ENCODE measurements at regions not wholly inside any gene's neighbourhood (a gene's known extent, or its start where the extent isn't known, plus 50 kb on each side); places are given as distances from the start of the nearest gene placed in this dataset.

DNA sequence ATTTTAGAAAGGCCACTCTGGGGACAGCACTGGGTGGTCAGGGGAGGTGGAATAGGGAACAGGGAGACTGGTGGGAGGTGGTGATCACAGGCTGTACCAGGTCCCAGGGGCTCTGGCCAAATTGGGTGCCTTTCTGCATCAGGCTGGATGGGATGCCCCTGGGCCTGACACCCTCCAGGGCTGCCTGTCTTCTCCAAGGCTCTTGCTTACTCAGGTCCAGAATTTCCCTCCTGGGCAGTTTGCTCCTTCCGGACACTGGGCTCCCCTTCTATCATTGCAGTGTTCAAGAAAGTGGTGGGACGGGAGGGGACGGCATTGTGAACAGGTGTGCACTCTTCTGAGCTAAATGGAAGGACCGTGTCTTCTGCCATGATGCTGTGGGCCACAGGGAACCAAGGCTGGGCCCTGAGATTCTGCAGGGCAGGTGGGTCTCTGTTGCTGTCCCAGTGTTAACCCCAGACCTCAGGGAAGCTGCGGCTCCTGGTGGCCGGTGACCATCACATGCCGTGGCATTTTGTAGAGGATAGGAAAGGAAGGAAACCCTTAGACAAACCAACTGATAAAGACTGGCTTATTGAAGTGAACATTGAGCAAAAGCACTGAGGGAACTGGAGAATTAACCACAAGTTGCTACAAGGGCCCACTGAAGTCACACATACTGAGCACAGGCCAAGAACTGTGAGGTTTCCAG, 93.7 kb upstream of the HS6ST1 start:
- DNase-seq (no peak), ATAC-seq (ENCODE audit: low read depth in 2 of 2) (no peak)
- Mint-ChIP-seq H3K4me3 (no peak overlapping the region), H3K27me3 (no peaks in the 10 kb centered on the region), H3K9me3 (no peaks in the 10 kb centered on the region), H3K36me3 (no peaks in the 10 kb centered on the region), H3K4me1 (no peaks in the 10 kb centered on the region), H3K27ac (no peak overlapping the region)
- Histone ChIP-seq H3K36me3 (ENCODE audit: control insufficient read depth, insufficient read depth, low read length) (no peaks in the 10 kb centered on the region), H3K9me3 (ENCODE audit: control insufficient read depth in 2 of 2, low read length in 2 of 2) (no peaks in the 10 kb centered on the region), H3K4me3 (ENCODE audit: low read depth, low read length) (no peak overlapping the region), H3K4me1 (ENCODE audit: control insufficient read depth, insufficient read depth, low read length, poor library complexity, severe bottlenecking) (no peaks in the 10 kb centered on the region), H3K27ac (ENCODE audit: insufficient read depth, low read length, poor library complexity, severe bottlenecking) (no peak overlapping the region), H3K27me3 (ENCODE audit: control insufficient read depth, insufficient read depth, low read length) (no peaks in the 10 kb centered on the region)

DNA sequence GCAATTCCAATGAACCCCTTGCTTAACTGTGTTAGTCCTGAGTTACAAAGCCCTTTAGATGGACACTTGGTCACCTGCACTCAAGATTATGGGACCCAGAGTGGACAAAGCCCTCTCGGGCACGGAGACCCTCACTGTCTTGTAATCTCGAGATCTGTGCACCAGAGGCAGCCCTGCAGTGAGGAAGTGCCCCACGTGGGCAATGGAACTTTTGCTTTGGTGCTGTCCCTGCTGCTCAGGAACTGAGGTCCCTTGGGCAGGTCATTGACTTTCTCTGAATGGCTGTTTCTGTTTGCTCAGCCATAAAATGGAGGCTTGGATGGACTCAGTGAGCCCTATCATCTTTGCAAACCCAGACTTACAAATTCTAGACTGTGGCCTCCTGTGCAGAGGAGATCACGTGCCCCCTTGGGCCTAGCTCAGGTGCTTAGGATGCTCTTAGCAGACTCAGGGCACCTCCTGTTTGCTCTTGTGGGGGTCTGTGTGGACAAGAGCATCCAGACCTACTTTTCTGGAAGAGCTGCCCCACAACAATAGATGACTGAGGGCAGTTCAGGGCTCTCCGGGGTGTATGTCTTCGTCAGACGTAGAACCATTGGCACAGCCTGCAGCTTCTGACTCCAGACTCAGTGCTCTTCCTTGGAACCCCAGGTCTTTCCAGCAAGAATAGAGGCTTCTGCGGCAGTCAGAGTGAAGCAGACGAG, 94.5 kb upstream of the HS6ST1 start:
- Mint-ChIP-seq H3K4me1 (no peaks in the 10 kb centered on the region), H3K27me3 (no peaks in the 10 kb centered on the region), H3K4me3 (no peak overlapping the region), H3K27ac (no peak overlapping the region), H3K9me3 (no peaks in the 10 kb centered on the region), H3K36me3 (no peaks in the 10 kb centered on the region)
- Histone ChIP-seq H3K27me3 (ENCODE audit: control insufficient read depth, insufficient read depth, low read length) (no peaks in the 10 kb centered on the region), H3K27ac (ENCODE audit: insufficient read depth, low read length, poor library complexity, severe bottlenecking) (no peak overlapping the region), H3K4me1 (ENCODE audit: control insufficient read depth, insufficient read depth, low read length, poor library complexity, severe bottlenecking) (no peaks in the 10 kb centered on the region), H3K36me3 (ENCODE audit: control insufficient read depth, insufficient read depth, low read length) (no peaks in the 10 kb centered on the region), H3K9me3 (ENCODE audit: control insufficient read depth in 2 of 2, low read length in 2 of 2) (no peaks in the 10 kb centered on the region), H3K4me3 (ENCODE audit: low read depth, low read length) (no peak overlapping the region)
- DNase-seq (no peak), ATAC-seq (ENCODE audit: low read depth in 2 of 2) (no peak)

DNA sequence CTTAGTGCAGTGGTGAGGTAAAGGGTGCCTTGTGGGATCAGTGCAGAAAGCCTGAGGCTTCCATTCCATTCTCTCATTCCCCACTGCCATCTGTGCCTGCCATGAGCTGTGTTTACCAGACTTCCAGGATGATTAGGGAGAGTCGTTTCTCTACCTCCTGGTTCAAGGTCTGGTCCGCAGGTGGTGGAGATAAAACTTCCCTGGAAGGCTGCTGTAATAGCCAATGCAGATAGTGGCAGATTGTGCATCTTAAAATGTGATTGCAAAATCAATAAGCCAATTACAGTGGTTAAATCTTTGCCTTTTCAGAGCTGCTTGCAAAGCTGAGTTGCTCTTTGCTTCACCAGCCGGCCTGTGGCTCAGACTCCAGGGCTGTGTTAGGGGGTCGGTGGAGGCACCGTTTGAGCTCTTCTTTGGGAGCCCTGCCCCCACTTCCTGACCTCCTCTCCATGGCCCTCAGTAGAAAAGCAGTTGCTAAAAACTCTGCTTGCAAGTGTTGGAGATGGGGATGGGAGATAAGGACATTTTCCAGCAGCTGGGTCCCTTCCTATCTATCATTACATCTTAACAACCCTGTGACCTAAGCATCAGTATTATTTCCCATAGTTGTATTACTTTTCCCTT, 95.2 kb upstream of the HS6ST1 start:
- H3K36me3 Mint-ChIP-seq, result no peaks in the 10 kb centered on the region
- no peaks in the 10 kb centered on the region for H3K27me3 Mint-ChIP-seq
- Histone ChIP-seq H3K36me3 (ENCODE audit: control insufficient read depth, insufficient read depth, low read length) (no peaks in the 10 kb centered on the region), H3K9me3 (ENCODE audit: control insufficient read depth in 2 of 2, low read length in 2 of 2) (no peaks in the 10 kb centered on the region), H3K4me1 (ENCODE audit: control insufficient read depth, insufficient read depth, low read length, poor library complexity, severe bottlenecking) (no peaks in the 10 kb centered on the region), H3K27ac (ENCODE audit: insufficient read depth, low read length, poor library complexity, severe bottlenecking) (no peak overlapping the region), H3K27me3 (ENCODE audit: control insufficient read depth, insufficient read depth, low read length) (no peaks in the 10 kb centered on the region), H3K4me3 (ENCODE audit: low read depth, low read length) (no peak overlapping the region)
- no peaks in the 10 kb centered on the region for H3K4me1 Mint-ChIP-seq
- DNase-seq, result no peak
- H3K27ac Mint-ChIP-seq, result no peak overlapping the region
- ATAC-seq (ENCODE audit: low read depth in 2 of 2), result no peak
- no peaks in the 10 kb centered on the region for H3K9me3 Mint-ChIP-seq
- H3K4me3 Mint-ChIP-seq, result no peak overlapping the region

DNA sequence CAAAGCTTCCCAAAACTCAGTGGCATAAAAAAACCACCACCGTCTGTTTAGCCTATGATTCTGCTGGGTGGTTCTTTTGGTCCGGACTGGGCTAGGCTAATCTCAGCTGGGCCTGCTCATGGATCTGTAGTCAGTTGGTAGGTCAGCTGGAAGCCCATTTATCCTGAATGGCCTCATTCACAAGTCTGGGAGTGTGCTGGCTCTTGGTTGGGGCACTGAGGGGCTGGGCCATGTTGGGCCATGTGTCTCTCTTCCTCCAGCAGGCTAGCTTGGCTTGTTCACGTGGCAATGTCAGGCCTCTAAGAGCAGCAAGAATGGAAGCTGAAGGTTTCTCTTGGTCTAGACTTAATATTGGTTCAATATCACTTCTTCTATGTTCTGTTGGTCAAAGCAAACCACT, 95.7 kb upstream of the HS6ST1 start:
- Mint-ChIP-seq H3K9me3 (peaks cover 0 to under 1% (median 0%) of the 10 kb centered on the region in 7 donors), H3K27ac (no peak overlapping the region), H3K4me1 (no peaks in the 10 kb centered on the region), H3K36me3 (no peaks in the 10 kb centered on the region), H3K27me3 (no peaks in the 10 kb centered on the region), H3K4me3 (no peak overlapping the region)
- H3K4me1 ChIP-seq (ENCODE audit: control insufficient read depth, insufficient read depth, low read length, poor library complexity, severe bottlenecking), result no peaks in the 10 kb centered on the region
- H3K36me3 ChIP-seq (ENCODE audit: control insufficient read depth, insufficient read depth, low read length), result no peaks in the 10 kb centered on the region
- DNase-seq (no peak), ATAC-seq (ENCODE audit: low read depth in 2 of 2) (no peak)
- no peak overlapping the region for H3K27ac ChIP-seq (ENCODE audit: insufficient read depth, low read length, poor library complexity, severe bottlenecking)
- no peak overlapping the region for H3K4me3 ChIP-seq (ENCODE audit: low read depth, low read length)
- H3K27me3 ChIP-seq (ENCODE audit: control insufficient read depth, insufficient read depth, low read length), result no peaks in the 10 kb centered on the region
- H3K9me3 ChIP-seq (ENCODE audit: control insufficient read depth in 2 of 2, low read length in 2 of 2), result no peaks in the 10 kb centered on the region

DNA sequence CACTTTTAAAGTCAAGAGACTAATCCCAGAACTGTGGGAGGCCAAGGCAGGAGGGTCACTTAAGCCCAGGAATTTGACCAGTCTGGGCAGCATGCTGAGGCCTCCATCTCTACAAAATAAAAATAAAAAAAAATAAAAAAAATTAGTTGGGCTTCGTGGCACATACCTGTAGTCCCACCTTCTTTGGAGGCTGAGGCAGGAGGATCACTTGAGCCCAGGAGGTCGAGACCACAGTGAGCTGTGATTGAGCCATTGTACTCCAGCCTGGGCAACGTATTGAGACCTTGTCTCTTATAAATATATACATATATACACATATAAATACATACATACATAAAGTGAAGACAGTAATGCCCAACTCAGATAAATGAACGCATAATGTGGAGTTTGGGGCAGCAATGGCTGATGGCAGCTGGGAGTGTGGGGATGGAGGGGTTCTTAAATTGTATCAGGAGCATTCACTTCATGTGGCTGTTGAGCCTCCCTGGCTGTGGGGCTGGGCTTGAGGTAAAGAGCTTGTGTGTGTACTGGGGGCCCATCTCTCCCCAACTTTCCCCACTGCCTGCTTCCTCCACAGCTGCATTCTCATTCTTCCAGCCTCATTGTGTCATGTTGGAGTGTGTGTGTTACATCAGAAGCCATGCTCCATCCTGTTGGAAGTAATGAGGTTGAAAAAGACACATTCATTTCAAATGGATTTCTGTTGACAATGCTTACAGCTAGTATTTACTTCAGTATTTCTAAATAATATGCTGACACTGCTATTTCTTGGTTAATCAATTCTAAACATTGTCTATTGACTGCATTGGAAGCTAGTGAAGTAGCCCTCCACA, 96.5 kb upstream of the HS6ST1 start:
- no peak overlapping the region for H3K4me3 ChIP-seq (ENCODE audit: low read depth, low read length)
- no peaks in the 10 kb centered on the region for H3K27me3 ChIP-seq (ENCODE audit: control insufficient read depth, insufficient read depth, low read length)
- H3K9me3 ChIP-seq (ENCODE audit: control insufficient read depth in 2 of 2, low read length in 2 of 2), result no peaks in the 10 kb centered on the region
- H3K27ac Mint-ChIP-seq, result no peak overlapping the region
- DNase-seq (no peak), ATAC-seq (ENCODE audit: low read depth in 2 of 2) (no peak)
- no peaks in the 10 kb centered on the region for H3K4me1 Mint-ChIP-seq
- H3K9me3 Mint-ChIP-seq, result peaks cover 0 to 7% (median 4%) of the 10 kb centered on the region in 7 donors
- no peaks in the 10 kb centered on the region for H3K36me3 ChIP-seq (ENCODE audit: control insufficient read depth, insufficient read depth, low read length)
- H3K4me1 ChIP-seq (ENCODE audit: control insufficient read depth, insufficient read depth, low read length, poor library complexity, severe bottlenecking), result no peaks in the 10 kb centered on the region
- H3K4me3 Mint-ChIP-seq, result no peak overlapping the region
- no peak overlapping the region for H3K27ac ChIP-seq (ENCODE audit: insufficient read depth, low read length, poor library complexity, severe bottlenecking)
- no peaks in the 10 kb centered on the region for H3K36me3 Mint-ChIP-seq
- peaks cover 4% of the 10 kb centered on the region for H3K27me3 Mint-ChIP-seq

DNA sequence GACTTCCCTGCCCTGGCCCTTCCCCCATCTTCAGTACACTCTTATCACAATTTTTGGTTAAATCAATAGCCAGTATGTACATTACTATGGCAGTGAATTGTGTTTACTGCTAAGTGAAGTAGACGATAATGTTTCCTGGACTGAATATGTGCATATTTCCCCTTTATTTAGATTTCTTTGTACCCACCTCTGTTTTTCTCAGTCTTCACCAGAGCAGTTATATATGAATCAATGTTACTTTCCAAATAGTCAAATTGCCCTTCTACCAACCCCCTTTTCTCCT, 97.1 kb upstream of the HS6ST1 start:
- peaks cover 0 to 10% (median 4%) of the 10 kb centered on the region in 7 donors for H3K9me3 Mint-ChIP-seq
- H3K27ac Mint-ChIP-seq, result no peak overlapping the region
- no peak overlapping the region for H3K4me3 Mint-ChIP-seq
- Histone ChIP-seq H3K4me3 (ENCODE audit: low read depth, low read length) (no peak overlapping the region), H3K36me3 (ENCODE audit: control insufficient read depth, insufficient read depth, low read length) (no peaks in the 10 kb centered on the region), H3K4me1 (ENCODE audit: control insufficient read depth, insufficient read depth, low read length, poor library complexity, severe bottlenecking) (no peaks in the 10 kb centered on the region), H3K9me3 (ENCODE audit: control insufficient read depth in 2 of 2, low read length in 2 of 2) (no peaks in the 10 kb centered on the region), H3K27me3 (ENCODE audit: control insufficient read depth, insufficient read depth, low read length) (no peaks in the 10 kb centered on the region), H3K27ac (ENCODE audit: insufficient read depth, low read length, poor library complexity, severe bottlenecking) (no peak overlapping the region)
- ATAC-seq (ENCODE audit: low read depth in 2 of 2) (no peak), DNase-seq (no peak)
- H3K27me3 Mint-ChIP-seq, result peaks cover 5% of the 10 kb centered on the region
- no peaks in the 10 kb centered on the region for H3K4me1 Mint-ChIP-seq
- no peaks in the 10 kb centered on the region for H3K36me3 Mint-ChIP-seq

DNA sequence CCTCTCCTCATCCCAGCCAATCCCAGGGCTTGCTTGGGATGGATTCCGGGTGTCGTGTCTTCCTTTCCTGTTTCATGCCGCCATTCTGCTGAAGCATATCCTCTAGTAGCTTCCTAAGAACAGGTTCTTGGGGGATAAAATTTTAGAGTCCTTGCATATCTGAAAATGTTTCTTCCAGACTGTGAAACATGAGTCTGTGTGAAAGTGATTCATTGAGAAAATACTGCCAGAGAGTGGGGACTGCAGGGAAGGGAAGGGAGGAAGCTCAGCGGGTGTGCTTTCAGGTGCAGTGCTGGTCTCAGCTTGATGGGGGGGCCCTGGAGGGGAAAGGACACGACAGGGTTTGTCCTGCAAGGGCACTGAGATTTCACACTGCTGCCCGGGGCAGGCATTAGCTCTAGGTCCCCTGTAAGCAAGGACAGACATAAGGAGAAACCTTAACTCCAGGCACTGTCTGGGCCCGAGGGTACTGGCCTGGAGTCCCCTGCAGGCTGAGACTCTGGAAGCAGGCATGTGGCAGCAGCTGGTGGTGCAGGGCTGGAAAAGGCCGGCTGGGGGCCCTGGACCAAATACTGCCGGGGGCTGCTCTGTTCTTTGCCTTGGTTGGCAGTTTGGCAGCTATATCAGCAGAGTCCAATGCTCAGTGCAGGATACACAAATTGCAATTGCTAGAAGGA, 97.6 kb upstream of the HS6ST1 start:
- H3K9me3 ChIP-seq (ENCODE audit: control insufficient read depth in 2 of 2, low read length in 2 of 2), result no peaks in the 10 kb centered on the region
- Mint-ChIP-seq H3K36me3 (no peaks in the 10 kb centered on the region), H3K27me3 (peaks cover 5% of the 10 kb centered on the region), H3K4me3 (no peak overlapping the region), H3K4me1 (no peaks in the 10 kb centered on the region), H3K9me3 (peaks cover 0 to 10% (median 4%) of the 10 kb centered on the region in 7 donors), H3K27ac (no peak overlapping the region)
- H3K27ac ChIP-seq (ENCODE audit: insufficient read depth, low read length, poor library complexity, severe bottlenecking), result no peak overlapping the region
- H3K4me3 ChIP-seq (ENCODE audit: low read depth, low read length), result no peak overlapping the region
- ATAC-seq (ENCODE audit: low read depth in 2 of 2) (no peak), DNase-seq (no peak)
- no peaks in the 10 kb centered on the region for H3K36me3 ChIP-seq (ENCODE audit: control insufficient read depth, insufficient read depth, low read length)
- no peaks in the 10 kb centered on the region for H3K4me1 ChIP-seq (ENCODE audit: control insufficient read depth, insufficient read depth, low read length, poor library complexity, severe bottlenecking)
- no peaks in the 10 kb centered on the region for H3K27me3 ChIP-seq (ENCODE audit: control insufficient read depth, insufficient read depth, low read length)

Measured in CD4-positive, CD25-positive, alpha-beta regulatory T cell (primary cell).